ENCODE measurements at regions not wholly inside any gene's neighbourhood (a gene's known extent, or its start where the extent isn't known, plus 50 kb on each side); places are given as distances from the start of the nearest gene placed in this dataset.

GRCh38 chr4:135124196-135124595 lies 922.6 kb upstream of the PABPC4L start (continued):
- TF ChIP-seq EGR1 (IDR thresholded peaks at IDR 0.05; ENCODE audit: low read depth) (no peak), POLR2A (IDR thresholded peaks at IDR 0.05; ENCODE audit: borderline replicate concordance, extremely low read depth, insufficient read depth, insufficient read length) (no peak), MAX (IDR thresholded peaks at IDR 0.05) (no peak), RAD21 (IDR thresholded peaks at IDR 0.05; ENCODE audit: low read depth) (no peak)

DNA sequence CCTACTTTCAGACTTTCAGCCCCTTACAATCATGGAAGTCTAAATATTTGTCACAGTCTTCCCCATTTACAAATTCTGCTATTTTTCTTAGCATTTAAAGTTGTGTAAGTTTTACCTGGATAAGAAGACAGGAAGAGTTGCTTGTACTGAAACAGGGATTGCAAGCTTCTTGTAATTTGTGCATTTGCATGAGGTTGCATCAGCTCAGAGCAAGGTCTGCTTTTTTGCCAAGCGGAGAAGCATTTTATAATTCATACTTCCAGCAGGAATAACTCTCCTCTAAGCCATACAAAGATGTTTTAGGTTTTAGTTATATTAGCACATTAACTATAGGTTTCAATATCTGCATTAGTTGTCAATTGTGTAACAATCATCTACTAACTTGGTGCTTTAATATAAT lies 922.0 kb upstream of the PABPC4L start:
- RAD21 ChIA-PET (ENCODE audit: low non-redundant PET in 1 of 2, low total read pairs in 2 of 2, uncharacterized antibody in 2 of 2, unreplicated experiment in 2 of 2), result no interaction called here
- Histone ChIP-seq H3K4me1 (ENCODE audit: control insufficient read depth in 1 of 2, insufficient read depth in 2 of 2, low read length in 2 of 2) (no peaks in the 10 kb centered on the region), H3K9me2 (ENCODE audit: insufficient read depth) (no peaks in the 10 kb centered on the region), H4K20me1 (ENCODE audit: insufficient read depth) (no peaks in the 10 kb centered on the region), H3K4me2 (ENCODE audit: low read length) (no peak overlapping the region), H2AFZ (ENCODE audit: low read depth, low read length, poor library complexity, severe bottlenecking) (no peak overlapping the region), H3K9me3 (ENCODE audit: control insufficient read depth in 1 of 2, insufficient read depth in 1 of 2, low read depth in 1 of 2, low read length in 2 of 2) (no peaks in the 10 kb centered on the region), H3K27ac (ENCODE audit: low read depth, low read length) (no peak overlapping the region), H3K79me2 (ENCODE audit: insufficient read depth, low read length) (no peaks in the 10 kb centered on the region), H3K36me3 (ENCODE audit: control insufficient read depth in 1 of 2, insufficient read depth in 2 of 2, low read length in 2 of 2) (no peaks in the 10 kb centered on the region), H3K4me3 (replicated peaks in 1 of 2; ENCODE audit: low read depth in 1 of 2, low read length in 2 of 2) (no peak overlapping the region), H3K27me3 (ENCODE audit: insufficient read depth, low read length) (no peaks in the 10 kb centered on the region), H3K9ac (ENCODE audit: low read length) (no peak overlapping the region)
- CTCF ChIA-PET, result no interaction called here
- DNase-seq (ENCODE audit: low read depth, low spot score), result no peak
- BruUV-seq (replicated peaks), result no TSS peak
- intact Hi-C loops (cut with micrococcal nuclease), result no loop called here
- TF ChIP-seq FOSL1 (IDR thresholded peaks at IDR 0.05; ENCODE audit: low read depth), result no peak
- no peak for TF ChIP-seq CTCF (IDR thresholded peaks at IDR 0.05 in 2 of 3, conservative IDR thresholded peaks at IDR 0.05 in 1 of 3; ENCODE audit: borderline replicate concordance in 1 of 3, insufficient read depth in 1 of 3, low read depth in 2 of 3, low read length in 2 of 3)
- peak; percentile 80 for TF ChIP-seq CEBPB (IDR thresholded peaks at IDR 0.05; ENCODE audit: low read depth)
- ATAC-seq, result no peak
- POLR2A ChIA-PET, result no interaction called here

DNA sequence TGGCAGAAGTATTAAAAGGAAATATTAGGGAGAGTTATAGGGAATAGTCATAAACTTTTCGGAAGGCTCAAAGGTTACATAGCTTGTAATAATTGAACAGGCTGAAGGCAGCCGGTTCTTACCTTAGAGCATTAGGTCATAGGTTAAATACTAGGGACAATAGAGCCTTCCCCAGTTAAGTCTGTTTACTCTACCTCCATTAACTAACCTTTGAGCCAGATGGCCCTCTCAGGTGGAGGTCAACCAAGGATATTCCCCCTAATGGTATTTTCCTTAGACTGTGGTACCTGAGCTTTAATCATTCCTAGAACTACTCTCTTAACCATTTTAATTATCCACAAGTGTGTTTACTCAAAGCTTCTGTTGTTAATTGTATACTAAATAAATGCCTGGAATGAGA lies 920.9 kb upstream of the PABPC4L start:
- Histone ChIP-seq H2AFZ (ENCODE audit: low read depth, low read length, poor library complexity, severe bottlenecking) (no peak overlapping the region), H3K27ac (ENCODE audit: low read depth, low read length) (no peak overlapping the region), H3K4me2 (ENCODE audit: low read length) (no peak overlapping the region), H4K20me1 (ENCODE audit: insufficient read depth) (no peaks in the 10 kb centered on the region), H3K36me3 (ENCODE audit: control insufficient read depth in 1 of 2, insufficient read depth in 2 of 2, low read length in 2 of 2) (no peaks in the 10 kb centered on the region), H3K4me3 (replicated peaks in 1 of 2; ENCODE audit: low read depth in 1 of 2, low read length in 2 of 2) (no peak overlapping the region), H3K9ac (ENCODE audit: low read length) (no peak overlapping the region), H3K9me3 (ENCODE audit: control insufficient read depth in 1 of 2, insufficient read depth in 1 of 2, low read depth in 1 of 2, low read length in 2 of 2) (no peaks in the 10 kb centered on the region), H3K27me3 (ENCODE audit: insufficient read depth, low read length) (no peaks in the 10 kb centered on the region), H3K4me1 (ENCODE audit: control insufficient read depth in 1 of 2, insufficient read depth in 2 of 2, low read length in 2 of 2) (no peaks in the 10 kb centered on the region), H3K9me2 (ENCODE audit: insufficient read depth) (no peaks in the 10 kb centered on the region), H3K79me2 (ENCODE audit: insufficient read depth, low read length) (no peaks in the 10 kb centered on the region)
- DNase-seq (ENCODE audit: low read depth, low spot score), result no peak
- intact Hi-C loops (cut with micrococcal nuclease), result no loop called here
- POLR2A ChIA-PET, result no interaction called here
- RAD21 ChIA-PET (ENCODE audit: low non-redundant PET in 1 of 2, low total read pairs in 2 of 2, uncharacterized antibody in 2 of 2, unreplicated experiment in 2 of 2), result no interaction called here
- TF ChIP-seq TCF7L2 (IDR thresholded peaks at IDR 0.05; ENCODE audit: borderline replicate concordance, extremely low read depth, insufficient read depth, insufficient read length) (no peak), EZH2phosphoT487 (IDR thresholded peaks at IDR 0.05; ENCODE audit: borderline replicate concordance) (no peak), FOSL1 (IDR thresholded peaks at IDR 0.05; ENCODE audit: low read depth) (no peak), ZNF274 (IDR thresholded peaks at IDR 0.05; ENCODE audit: low read depth, low read length) (no peak), SP1 (IDR thresholded peaks at IDR 0.05; ENCODE audit: low read depth) (no peak), SRF (IDR thresholded peaks at IDR 0.05; ENCODE audit: low read depth) (no peak), ATF3 (IDR thresholded peaks at IDR 0.05) (no peak), MAX (IDR thresholded peaks at IDR 0.05) (no peak), ELF1 (IDR thresholded peaks at IDR 0.05; ENCODE audit: borderline replicate concordance, low read depth) (no peak), RAD21 (IDR thresholded peaks at IDR 0.05; ENCODE audit: low read depth) (no peak), ZFX (IDR thresholded peaks at IDR 0.05) (no peak), JUND (IDR thresholded peaks at IDR 0.05) (no peak), POLR2AphosphoS5 (IDR thresholded peaks at IDR 0.05; ENCODE audit: low read depth, low read length) (no peak), CEBPB (IDR thresholded peaks at IDR 0.05; ENCODE audit: low read depth) (no peak), YY1 (IDR thresholded peaks at IDR 0.05; ENCODE audit: extremely low read depth, insufficient replicate concordance, low read depth, low read length) (no peak)
- no TSS peak for BruUV-seq (replicated peaks)
- no peak for ATAC-seq
- CTCF ChIA-PET, result no interaction called here

All from HCT116 (cell line).